NOMO-1 treated with dmso at 0.1 percent for 144 hours (cell line): ENCODE measurements at regions not wholly inside any gene's neighbourhood (a gene's known extent, or its start where the extent isn't known, plus 50 kb on each side); places are given as distances from the start of the nearest gene placed in this dataset.

Experiments used
- DNase-seq: peaks from one replicate; lab custom pipeline; 2025; ENCODE audit not compliant: unreplicated experiment; lab: John Stamatoyannopoulos, UW

DNA sequence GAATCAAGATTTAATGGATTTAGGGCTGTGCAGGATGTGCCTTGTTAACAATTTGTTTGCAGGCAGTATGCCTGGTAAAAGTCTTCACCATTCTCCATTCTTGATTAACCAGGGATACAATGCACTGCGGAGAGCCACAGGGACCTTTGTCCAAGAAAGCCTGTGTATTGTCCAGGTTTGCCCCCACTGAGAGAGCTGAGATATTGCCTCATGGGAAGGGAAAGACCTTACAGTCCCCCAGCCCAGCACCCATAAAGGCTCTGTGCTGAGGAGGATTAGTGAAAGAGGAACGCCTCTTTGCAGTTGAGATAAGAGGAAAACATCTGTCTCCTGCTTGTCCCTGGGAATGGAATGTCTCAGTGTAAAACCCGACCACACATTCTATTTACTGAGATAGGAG is 2169.6 kb downstream of the TP53TG3F start:
- no peak for DNase-seq

DNA sequence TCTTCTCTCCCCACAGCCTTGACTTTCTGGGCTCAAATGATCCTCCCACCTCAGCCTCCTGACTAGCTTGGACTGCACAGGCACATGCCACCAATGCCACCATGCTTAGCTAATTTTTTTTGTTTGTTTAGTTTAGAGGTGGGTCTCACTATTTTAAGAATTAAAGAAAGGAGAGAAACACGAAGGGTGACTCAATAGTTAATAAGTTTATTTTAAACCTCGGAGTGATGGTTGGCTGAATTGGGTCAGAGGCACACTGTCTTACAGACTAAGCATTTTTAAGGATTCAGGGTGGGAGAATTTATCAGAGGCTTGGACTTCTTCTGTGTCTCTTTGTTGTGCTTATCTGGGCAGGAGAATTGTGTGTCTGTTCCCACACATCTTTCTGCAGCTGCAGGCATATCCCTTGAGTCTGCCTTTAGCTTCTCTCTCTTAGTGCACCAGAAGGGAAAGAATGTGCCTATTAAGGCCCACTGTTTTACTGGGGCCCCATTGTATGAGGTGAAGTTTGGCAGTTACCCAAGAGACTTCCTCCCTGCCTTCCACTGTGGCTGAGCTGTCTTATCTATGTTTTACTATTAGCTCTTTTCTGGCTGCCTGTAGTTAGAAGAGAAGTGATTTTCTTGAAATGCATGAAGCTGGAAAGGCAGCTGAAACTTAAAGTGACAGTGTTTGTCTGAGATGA is 2172.0 kb downstream of the TP53TG3F start:
- no peak for DNase-seq

DNA sequence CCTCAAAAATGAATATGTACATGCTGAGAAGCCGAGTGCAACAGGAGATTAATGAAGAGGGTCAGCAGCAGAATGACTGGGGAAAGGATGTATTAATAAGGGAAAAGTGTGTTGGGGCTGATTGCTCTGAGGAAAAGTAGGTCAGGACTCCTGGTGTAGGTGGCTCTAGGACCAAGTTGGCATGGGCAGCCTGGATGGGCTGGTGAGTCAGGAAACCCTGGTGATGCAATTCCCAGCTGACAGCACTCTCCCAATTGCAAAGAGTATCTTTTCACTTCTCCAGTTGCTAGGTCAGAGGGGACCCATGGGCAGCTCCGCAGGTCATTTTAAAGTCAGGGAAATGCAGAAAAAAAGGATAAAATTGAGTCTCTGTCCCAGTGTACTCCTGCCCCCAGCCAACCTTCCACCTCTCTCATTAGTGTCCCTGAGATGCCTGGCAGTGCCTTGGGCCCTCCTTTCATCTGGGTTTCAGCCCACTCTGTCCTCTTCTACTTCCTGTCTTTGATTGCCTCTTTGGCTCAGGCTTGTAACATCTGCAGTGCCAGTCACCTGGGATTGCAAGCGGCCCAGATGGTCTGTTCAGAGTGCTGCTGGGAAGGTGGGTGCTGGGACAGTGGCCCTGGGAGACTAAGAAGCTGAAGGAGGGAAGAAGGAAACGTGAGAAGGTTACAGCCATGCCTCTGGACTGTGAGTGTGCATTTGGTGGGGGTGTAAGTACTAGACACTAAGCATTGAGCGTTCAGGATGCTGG is 2177.2 kb downstream of the TP53TG3F start:
- no peak for DNase-seq

DNA sequence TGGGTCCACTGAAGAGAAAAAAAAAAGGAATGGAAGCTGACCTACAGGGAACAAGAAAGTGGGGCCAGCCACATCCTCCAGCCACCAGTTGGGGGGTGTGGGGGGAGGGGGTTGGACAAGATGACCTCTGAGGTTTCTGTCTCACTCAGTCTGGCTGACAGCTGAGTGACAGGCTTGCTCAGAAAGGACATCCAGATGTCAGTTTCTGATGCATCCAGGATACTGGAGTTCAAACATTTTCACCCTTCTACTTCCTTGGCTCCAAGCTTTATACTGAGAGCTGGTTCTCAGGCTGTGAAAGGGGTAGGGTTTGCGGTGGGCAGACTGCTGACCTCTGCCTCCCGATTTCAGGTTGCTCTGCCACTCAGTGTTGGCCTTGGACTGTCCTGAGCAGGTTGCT is 2178.3 kb downstream of the TP53TG3F start:
- DNase-seq, result no peak

DNA sequence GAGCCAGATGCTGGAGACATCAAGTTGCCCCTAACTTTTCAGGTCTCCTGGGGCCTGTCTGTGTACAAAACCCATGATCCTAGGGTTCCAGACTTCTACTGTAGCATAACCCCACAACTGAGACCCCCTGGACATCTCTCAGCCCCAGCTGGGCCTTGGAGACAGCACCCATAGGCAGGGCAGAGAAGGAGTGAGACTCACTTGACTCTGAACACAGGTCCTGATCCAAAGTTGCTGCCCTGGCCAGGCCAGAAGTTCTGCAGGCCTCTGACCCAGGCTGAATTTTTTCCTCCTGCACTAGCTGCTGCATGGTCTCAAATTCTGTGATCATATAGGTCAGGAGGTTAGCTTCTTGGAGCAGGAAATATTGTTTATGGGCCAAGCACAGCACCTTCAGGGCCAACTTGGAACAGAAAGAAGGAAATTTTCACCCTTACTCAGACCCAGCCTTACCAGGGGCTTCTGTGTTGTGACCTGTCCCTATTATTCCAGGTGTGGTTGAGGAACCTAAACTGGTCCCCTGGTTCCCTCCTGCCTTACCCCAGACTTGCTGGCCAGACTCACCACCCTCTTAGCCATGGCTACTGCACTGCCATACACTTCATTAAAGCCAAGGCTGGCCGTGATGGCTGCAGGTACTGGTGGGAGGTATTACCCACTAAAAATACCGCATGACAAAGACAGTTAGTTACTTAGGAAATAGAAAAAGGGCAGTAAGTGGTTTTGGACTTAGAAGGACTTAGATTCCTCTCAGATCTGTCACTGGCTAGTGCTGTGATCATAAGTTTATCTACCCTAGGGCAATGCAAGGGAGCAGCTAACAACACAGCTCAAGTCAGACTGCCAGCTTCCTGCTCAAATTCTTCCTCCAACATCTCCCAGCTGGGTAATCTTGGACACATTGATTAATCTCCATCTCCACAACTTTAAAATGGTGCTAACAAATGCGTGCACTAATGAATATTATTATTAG is 2180.1 kb downstream of the TP53TG3F start:
- DNase-seq, result no peak

DNA sequence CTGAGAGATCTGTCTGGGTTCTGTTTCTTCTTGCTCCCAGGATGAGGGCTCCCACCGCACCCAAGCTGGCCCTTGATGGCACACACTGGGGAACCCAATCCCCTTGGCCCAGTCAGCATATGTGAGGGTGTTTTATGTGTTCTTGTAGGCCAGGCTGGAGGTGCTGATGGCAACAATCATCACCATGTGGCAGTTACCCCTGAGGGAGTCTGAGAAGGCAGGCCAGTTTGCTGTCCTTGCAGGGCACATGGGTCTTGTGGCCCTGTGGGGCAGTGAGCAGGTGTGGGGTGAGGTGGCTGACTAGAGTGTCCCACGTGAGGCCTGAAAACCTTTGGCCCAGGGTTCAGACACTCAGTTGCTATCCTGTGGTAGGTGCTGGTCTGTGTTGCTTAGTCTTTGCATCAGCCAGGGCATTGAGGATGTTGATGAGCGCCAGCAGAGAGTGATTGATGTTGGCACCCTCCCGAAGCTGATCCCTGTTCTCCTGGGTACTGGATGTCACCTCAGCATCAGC is 2183.0 kb downstream of the TP53TG3F start:
- DNase-seq, result no peak

DNA sequence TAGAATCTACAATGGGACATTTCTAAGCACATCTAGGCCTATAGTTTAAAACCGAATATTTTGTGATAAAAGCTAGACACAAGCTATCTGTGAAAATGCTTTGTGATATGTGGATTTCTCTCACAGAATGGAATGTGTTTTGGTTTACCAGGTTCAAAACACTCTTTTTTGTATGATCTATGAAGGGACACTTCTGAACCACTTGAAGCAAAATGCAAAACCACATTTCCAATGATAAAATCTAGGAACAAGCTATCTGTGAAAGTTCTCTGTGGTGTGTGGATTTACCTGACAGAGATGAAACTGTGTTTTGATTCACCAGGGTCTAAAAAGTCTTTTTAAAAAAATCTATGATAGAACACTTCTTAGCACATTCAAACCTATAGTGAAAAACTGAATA is 2192.4 kb downstream of the TP53TG3F start:
- no peak for DNase-seq

DNA sequence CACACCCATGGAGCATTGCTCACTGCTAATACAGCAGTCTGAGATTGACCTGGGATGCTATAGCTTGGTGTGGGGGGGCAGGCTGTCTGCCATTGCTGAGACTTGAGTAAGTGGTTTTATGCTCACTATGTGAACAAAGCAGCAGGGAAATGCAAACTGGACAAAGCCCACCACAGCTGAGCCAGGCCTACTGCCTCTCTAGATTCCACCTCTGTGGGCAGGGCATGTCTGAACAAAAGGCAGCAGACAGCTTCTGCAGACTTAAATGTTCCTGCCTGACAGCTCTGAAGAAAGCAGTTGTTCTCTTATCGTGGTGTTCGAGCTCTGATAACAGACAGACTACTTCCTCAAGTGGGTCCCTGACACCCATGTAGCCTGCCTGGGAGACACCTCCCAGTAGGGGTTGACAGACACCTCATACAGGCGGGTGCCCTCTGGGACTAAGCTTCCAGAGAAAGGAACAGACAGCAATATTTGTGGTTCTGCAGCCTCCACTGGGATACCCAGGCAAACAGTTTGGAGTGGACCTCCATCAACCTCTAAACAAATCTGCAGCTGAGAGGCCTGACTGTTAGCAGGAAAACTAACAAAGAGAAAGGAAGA is 2204.8 kb downstream of the TP53TG3F start:
- DNase-seq, result no peak

DNA sequence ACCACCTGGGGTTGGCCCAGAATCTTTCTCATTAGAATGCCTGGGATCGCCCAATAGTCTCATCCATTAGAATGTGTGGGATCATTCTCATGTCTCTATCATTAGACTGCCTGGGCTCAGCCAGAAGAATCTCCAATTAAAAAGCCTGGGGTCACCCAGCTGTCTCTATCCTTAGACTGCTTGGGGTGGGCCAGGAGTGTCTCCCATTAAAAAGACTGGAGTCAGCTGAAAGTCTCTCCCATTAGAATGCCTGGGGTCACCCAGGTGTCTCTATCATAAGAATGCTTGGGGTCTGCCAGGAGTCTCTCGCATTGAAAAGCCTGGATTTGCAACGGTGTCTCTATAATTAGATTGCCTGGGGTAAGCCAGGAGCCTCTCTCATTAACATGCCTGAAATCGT is 2225.7 kb downstream of the TP53TG3F start:
- DNase-seq, result no peak

DNA sequence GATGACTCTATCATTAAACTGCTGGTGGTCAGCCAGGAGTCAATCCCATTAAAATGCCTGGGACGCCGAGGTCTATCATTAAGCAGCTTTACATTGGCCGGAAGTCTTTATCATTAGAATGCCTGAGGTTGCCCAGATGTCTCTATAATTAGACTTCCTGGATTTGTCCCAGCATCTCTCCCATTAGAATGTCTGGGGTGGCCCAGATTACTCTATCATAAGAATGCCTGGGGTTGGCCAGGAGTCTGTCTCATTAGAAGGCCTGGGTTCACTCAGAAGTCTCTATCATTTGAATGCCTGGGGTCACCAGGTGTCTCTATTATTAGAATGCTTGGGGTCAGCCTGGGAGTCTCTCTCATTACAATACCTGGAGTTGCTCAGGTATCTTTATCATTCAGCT is 2227.2 kb downstream of the TP53TG3F start:
- no peak for DNase-seq

DNA sequence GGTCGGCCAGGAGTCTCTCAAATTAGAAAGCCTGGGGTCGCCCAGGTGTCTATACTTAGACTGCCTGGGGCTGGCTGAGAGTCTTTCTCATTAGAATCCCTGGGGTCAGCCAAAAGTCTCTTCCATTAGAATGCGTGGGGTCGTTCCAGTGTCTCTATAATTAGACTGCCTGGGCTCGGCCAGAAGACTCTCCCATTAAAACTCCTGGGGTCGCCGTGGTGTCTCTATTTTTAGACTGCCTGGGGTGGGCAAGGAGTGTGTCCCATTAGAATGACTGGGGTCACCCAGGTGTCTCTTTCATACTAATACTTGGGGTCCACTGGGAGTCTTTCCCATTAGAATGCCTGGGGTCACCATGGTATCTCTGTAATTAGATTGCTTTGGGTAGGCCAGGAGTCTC is 2227.7 kb downstream of the TP53TG3F start:
- no peak for DNase-seq

DNA sequence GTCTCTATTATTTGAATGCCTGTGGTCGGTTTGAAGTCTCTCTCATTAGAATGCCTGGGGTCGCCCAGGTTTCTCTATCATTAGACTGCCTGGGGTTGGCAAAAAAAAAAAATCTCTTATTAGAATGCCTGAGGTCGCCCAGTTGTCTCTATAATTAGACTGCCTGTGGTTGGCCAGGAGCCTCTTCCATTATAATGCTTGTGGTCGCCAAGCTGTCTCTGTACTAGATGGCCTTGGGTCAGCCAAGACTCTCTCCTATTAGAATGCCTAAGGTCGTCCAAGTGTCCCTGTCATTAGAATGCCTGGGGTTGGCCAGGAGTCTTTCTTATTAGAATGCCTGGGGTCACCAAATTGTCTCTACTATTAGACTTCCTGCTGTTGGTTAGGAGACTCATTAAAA is 2228.4 kb downstream of the TP53TG3F start:
- no peak for DNase-seq

DNA sequence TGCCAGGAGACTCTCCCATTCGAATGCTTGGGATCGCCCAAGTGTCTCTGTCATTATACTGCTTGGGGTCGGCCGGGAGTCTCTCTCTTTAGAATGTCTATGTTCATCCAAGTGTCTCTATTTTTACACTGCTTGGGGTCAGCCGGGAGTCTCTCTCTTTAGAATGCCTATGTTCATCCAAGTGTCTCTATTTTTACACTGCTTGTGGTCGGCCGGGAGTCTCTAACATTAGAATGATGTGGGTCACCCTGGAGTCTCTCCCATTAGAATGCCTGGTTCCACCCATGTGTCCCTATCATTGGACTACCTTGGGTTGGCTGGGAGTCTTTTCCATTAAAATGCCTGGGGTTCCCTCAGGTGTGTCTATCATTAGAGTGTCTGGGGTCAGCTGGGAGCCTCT is 2230.4 kb downstream of the TP53TG3F start:
- no peak for DNase-seq

DNA sequence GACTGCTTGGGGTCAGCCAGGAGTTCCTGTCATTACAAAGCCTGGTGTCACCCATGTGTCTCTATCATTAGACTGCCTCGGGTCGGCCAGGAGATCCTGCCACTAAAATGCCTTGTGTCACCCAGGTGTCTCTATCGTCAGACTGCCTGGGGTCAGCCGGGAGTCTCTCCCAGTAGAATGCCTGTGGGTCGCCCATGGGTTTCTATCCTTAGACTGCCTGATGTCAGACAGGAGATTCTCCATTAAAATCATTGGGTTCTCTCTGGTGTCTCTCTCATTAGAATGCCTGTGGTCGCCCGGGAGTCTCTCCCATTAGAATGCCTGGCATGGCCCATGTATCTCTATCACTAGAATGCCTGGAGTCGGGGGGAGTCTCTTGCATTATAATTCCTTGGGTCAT is 2231.0 kb downstream of the TP53TG3F start:
- DNase-seq, result no peak

DNA sequence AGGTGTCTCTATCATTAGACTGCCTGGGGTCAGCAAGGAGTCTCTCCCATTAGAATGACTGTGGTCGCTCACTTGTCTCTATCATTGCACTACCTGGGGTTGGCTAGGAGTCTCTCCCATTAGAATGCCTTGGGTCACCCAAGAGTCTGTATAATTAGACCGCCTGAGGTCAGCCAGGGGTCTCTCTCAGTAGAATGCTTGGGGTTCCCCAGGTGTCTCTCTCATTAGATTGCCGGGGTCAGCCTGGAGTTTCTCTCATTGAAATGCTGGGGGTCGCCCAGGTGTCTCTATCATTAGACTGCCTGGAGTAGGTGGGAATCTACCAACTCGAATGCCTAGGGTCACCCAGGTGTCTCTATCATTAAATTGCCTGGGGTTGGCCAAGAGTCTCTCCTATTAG is 2231.6 kb downstream of the TP53TG3F start:
- DNase-seq, result no peak

DNA sequence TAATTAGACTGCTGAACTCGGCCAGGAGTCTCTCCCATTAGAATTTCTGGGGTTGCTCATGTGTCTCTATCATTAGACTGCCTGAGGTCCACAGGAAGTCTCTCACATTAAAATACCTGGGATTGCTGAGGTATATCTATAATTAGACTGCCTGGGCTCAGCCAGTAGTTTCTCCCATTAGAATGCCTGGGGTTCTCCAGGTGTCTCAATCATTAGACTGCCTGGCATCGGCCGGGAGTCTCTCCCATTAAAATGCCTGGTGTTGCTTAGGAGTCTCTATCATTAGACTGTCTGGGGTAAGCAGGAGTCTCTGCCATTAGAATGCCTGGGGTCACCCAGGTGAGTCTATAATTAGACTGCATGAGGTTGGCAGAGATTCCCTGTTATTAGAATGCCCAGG is 2233.4 kb downstream of the TP53TG3F start:
- DNase-seq, result no peak

DNA sequence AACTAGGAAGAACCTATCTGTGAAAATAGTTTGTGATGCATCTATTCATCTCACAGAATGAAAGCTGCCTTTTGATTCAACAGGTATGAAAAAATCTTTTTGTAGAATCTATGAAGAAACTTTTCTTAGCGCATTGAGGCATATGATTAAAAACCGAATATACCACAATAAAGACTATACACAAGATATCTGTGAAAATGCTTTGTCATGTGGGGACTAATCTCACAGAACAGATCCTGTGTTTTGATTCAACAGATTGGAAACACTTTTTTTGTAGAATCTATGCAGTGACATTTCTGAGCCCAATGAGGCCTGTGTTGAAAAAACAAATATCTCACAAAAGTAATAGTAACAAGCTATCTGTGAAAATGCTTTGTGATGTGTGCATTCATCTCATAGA is 2247.5 kb downstream of the TP53TG3F start:
- no peak for DNase-seq

DNA sequence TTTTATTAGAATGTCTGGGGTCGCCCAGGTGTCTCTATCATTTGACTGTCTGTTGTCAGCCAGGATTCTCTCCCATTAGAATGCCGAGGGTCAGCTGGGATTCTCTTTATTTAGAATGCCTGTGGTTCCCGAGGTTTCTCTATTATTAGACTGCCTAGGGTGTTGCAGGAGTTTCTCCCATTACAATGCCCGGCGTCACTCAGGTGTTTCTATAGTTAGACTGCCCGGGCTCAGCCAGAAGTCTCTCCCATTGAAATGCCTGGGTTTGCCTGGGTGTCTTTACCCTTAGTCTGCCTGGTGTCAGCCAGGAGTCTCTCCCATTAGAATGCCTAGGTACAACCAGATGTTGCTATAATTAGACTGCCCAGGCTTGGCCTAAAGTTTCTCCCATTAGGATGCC is 2252.0 kb downstream of the TP53TG3F start:
- no peak for DNase-seq

DNA sequence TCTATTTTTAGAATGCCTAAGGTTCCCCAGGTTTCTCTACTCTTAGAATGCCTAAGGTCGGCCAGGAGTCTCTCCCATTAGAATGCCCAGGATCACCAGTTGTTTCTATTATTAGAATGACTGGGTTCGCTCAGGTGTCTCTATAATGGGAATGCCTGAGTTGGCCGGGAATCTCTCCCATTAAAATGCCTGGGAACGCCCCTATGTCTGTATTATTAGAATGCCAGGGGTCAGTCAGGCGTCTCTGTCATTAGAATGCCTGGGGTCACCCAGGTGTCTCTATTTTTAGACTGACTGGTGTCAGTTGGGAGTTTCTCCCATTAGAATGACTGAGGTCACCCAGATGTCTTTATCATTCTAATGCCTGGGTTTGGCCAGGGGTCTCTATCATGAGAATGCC is 2252.5 kb downstream of the TP53TG3F start:
- DNase-seq, result no peak

DNA sequence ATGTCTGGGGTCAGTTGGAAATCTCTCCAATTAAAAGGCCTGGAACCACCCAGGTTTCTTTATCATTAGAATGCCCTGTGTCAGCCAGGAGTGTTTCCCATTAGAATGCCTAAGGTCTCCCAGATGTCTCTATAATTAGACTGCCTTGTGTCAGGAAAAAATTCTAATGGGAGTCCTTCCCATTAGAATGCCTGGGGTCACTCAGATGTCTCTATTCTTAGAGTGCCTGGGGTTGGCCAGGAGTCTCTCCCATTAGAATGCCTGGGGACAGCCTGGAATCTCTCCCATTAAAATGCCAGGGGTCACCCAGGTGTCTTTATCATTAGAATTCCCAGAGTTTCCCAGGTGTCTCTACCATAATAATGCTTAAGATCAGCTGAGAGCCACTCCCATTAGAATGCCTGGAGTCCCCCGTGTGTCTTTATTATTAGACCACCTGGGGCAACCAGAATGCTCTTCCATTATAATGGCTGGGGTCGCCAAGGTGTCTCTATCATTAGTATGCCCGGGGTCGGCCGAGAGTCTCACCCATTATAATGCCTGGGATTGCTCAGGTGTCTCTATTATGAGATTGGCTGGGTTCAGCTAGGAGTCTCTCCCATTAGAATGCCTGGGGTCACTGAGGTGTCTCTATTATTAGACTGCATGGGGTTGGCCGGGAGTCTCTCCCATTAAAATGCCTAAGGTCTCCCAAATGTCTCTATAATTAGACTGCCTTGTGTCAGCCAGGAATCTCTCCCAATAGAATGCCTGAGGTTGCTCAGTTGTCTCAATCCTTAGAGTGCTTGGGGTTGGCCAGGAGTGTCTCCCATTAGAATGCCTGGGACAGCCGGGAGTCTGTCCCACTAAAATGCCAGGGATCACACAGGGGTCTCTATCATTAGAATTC is 2254.6 kb downstream of the TP53TG3F start:
- DNase-seq, result no peak
